Fibroblast of peridontal ligament (primary cell): ENCODE measurements at regions not wholly inside any gene's neighbourhood (a gene's known extent, or its start where the extent isn't known, plus 50 kb on each side); places are given as distances from the start of the nearest gene placed in this dataset.

Experiments used
- DNase-seq: peaks from one replicate; pipeline ENCODE4 v3.0.0-alpha.2; 2010; ENCODE audit errors: extremely low read depth

- no peak for DNase-seq
Observed at GRCh38 chr1:22264464-22265341, 121.8 kb upstream of the WNT4 start.

GRCh38 chr1:22266141-22266540, 123.2 kb upstream of the WNT4 start:
- DNase-seq: no peak

- no peak for DNase-seq
Observed at GRCh38 chr1:22267413-22268175, 124.7 kb upstream of the WNT4 start.

GRCh38 chr1:22268327-22268726, 125.4 kb upstream of the WNT4 start:
- no peak for DNase-seq

GRCh38 chr1:22271847-22272801, 129.2 kb upstream of the WNT4 start:
- no peak for DNase-seq

DNA sequence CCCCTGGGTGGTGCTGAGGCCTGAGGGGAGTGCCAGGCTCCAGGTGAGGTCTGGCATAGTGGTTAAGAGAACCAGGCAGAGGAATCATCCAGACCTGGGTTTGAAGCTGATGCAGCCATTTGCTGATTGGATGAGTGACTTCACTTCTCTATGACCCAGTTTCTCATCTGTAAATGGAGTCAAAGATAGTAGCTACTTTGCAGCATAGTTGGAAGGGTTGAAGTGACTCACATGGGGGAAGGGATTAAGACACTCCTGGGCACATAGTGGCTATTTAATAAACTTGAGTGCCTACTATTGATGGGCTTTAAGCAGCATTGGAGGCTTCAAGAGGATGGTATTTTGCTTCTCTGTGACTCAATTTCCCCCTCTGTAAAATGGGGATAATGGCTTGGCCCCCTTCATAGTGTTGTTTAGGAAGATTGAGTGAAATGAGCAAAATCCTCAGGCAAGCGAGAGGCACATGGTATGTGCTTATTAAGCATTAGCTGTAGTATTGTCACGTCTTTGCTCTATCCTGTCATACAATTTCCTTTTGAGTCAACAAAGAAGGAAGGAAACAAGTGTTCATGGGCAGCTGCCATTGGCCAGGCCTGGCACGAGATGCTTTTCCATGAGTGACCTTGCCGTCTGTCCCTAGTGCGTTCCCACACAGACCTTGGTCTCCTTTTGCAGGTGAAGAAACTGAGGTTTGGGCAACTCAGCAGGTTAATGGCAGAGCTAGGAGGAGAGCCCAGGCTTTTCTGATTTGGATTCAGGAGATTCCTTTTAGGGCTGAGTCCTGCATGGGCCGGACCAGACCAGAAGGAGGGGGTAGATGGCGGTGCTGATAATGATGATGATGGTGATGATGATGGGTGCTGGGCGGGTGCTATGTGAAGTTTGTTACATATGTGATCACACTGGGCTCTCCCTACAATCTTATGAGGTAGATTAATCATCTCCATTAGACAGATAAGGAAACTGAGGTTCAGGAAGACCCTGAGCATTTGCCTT, 131.1 kb upstream of the WNT4 start:
- no peak for DNase-seq

- no peak for DNase-seq
Observed at GRCh38 chr1:22275167-22275566, 132.3 kb upstream of the WNT4 start.

GRCh38 chr1:22275626-22276395, 132.9 kb upstream of the WNT4 start:
- DNase-seq: peak; percentile 28

- DNase-seq: no peak
Observed at GRCh38 chr1:22276396-22276748, 133.5 kb upstream of the WNT4 start.

DNA sequence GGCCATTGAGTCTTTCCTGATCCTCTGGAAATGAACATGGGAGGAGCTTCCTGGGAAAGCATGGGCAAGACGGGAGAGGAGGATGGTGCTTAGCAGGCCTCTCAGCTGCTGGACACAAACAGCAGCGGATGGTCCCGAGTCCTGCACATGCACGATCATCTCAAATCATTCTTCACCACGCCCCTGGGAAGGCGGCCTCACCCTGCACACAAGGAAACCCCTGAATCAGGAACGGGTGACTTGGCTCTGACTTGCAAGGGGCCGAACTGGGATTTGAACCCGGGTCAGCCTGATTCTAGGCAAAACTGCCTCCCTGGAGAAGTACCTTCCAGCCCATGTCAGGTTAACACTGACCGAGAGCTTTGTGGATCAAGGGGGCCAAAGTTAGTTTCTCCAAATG, 134.8 kb upstream of the WNT4 start:
- DNase-seq: no peak

DNA sequence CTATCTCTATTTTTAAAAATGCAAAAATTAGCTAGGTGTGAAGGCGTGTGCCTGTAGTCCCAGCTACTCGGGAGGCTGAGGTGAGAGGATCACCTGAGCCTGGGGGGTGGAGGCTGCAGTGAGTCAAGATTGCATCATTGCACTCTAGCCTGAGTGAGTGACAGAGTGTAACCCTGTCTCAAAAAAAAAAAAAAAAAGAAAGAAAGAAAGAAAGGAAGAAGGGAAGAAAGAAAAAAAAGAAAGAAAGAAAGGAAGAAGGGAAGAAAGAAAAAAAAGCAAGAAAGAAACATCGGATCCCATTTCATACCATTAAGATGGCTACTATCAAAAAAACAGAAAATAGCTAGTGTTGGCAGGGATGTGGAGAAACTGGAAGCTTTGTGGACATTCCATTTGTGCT, 136.8 kb upstream of the WNT4 start:
- DNase-seq: no peak

GRCh38 chr1:22280526-22280925, 137.6 kb upstream of the WNT4 start:
- no peak for DNase-seq

DNA sequence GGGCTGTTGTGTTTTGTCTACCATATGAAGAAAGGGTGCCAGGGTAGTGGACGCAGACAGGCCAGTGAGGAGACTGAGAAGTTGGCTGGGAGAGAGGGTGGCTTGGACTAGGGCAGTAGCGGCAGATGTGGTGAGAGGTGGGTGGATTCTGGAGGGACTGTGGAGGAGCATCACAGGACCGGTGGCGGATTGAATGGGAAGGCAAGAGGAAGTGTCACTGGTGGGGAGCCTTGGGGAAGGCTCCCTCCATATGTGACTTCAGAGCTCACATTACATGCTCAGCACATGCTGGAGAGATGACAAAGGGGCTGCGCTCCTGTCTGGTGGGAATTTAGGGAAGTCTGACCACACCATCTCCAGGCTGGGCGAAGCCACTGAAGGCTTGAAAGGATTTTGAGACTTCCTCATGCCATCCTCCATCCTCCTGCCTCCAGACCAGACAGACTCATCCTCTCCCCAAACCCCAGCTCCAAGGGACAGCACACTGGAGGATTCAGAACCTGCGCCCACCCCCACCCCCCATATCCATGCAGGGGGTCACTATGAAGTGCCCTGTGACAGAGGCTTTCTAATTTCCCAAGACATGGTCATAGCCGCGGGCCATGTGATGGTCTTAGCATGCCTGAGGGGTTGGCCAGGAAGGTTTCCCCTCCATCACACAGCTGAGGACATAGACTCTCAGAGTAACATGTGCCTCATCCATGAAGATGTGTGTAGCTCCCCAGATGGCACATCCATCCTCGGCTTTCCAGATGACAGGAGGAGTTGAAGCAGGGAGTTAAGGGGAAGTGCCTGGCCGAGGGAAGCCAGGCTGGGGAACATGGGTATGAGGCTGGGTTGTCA, 138.8 kb upstream of the WNT4 start:
- no peak for DNase-seq

DNA sequence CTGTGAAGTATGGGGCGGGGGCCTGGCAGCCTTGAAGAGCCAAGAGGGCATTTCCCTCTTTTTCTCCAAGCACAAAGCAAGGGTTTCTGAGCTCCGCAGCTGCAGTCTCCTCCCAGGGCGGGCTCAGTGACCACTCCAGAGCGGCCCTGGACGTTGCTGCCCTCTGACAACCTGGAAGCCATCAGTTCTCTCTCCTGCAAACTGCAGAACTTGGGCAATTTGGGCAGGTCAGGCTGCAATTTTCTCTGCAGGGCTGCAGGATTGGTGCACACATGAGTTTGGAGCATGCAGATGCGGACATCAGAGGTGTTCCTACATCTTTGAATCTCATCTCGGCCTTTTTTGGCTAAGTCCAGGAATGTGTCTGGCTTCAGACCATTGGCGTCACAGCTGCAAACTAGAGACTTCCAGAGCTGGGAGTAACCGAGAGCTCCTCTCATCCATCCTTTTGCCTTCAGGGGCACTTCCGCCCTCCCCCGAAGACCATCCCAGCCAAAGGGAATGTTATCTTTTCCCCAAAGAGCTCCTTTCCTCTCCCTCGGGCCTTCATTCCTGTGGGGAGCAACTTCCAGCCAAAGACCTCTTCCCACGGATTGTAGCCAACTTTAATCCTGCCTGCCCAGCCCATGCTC, 139.6 kb upstream of the WNT4 start:
- DNase-seq: no peak

DNA sequence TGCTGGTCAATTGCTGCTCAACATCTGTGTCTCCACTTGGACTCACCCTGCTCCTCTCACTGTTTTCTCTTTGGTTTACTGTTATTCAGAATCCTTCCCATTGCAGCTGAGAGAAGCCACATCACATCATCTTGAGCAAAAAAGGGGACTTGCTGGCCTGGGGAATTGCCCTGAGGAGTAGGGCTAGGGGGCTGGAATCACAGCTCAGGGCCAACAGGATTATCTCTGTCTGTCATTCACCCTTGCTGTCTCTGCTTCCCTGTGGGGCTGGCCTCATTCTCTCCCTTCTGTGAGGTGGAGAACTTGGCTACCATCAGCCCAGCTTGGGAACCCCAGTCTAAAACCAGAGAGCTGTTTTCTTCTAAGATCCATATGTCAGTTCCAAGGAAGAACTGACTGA, 140.7 kb upstream of the WNT4 start:
- DNase-seq: no peak

DNA sequence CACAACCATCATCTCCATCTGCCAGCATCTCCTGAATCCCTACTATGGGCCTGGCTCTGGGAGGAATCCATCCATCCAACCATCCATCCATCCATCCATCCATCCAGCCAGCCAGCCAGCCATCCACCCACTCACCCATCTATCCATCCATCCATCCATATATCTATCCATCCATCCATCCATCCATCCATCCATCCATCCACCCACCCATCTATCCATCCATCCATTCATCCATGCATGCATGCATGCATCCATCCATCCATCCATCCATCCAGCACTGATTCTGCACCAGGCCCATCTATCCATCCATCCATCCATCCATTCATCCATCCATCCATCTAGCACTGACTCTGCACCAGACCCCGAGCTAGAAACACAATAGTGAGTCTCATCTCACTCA, 141.3 kb upstream of the WNT4 start:
- DNase-seq: no peak

DNA sequence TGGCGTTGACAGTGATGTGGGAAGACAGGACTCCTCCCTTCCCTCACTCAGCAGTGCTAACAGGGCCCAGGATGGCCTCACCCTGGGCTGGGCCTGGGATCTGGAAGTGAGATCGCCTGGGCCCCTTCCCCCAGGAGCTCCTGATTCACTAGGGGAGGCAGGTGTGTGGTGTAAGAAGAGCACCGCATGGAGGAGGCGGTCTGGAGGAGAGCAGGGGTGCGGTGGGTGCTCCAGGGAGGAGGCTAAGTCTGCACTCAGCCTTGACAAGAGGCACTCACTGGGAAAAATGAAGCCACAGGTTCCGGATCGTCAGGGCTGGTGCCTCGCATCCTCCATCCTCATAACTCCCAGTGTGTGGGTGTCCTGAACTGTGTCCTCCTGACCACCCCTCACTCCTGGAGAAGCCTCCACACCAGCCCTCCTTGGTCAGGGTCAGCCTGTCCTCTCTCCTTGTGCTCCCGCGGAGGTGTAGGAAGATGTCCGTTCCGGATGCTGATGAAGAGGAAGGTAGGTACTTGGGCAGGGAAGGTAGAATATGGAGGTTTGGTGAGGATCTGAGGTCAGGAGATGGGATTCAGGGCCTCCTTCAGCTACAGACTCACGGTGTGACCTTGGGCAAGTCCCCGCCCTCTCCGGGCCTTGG, 142.1 kb upstream of the WNT4 start:
- no peak for DNase-seq
